Neural cell (in vitro differentiated cells): ENCODE measurements at regions not wholly inside any gene's neighbourhood (a gene's known extent, or its start where the extent isn't known, plus 50 kb on each side); places are given as distances from the start of the nearest gene placed in this dataset.

Source experiments
- H2AFZ ChIP-seq: fragments of 200-600, 300-800 bp; sonication (generic), shearing (Covaris generic); 2 replicates; pipeline ENCODE4 v1.6.0; 2014; ENCODE audit warnings: low read depth, mild to moderate bottlenecking, antibody characterized with exemption, low read length, moderate library complexity
- H3F3A ChIP-seq: fragments of 200-600 bp; shearing (Covaris generic); 2 replicates; pipeline ENCODE4 v1.6.1; 2016; ENCODE audit warnings: mild to moderate bottlenecking, moderate library complexity, mixed read lengths, antibody characterized with exemption, low read length; ENCODE audit not compliant: insufficient read depth, poor library complexity, severe bottlenecking
- H3K27ac ChIP-seq: fragments of 200-600, 300-800 bp; sonication (generic), shearing (Covaris generic); 2 replicates; pipeline ENCODE4 v1.5.1; 2014; ENCODE audit warnings: mild to moderate bottlenecking, low read length, moderate library complexity
- H3K27me3 ChIP-seq: fragments of 300-800, 200-600 bp; sonication (generic), shearing (Covaris generic); 2 replicates; pipeline ENCODE4 v1.6.0; 2014; ENCODE audit warnings: mild to moderate bottlenecking, low read depth, low read length, moderate library complexity; ENCODE audit not compliant: insufficient read depth
- H3K36me3 ChIP-seq: fragments of 300-800, 200-600 bp; sonication (generic), shearing (Covaris generic); 2 replicates; pipeline ENCODE4 v1.5.1; 2014; ENCODE audit warnings: mild to moderate bottlenecking, antibody characterized with exemption, low read length, moderate library complexity; ENCODE audit not compliant: insufficient read depth
- H3K4me2 ChIP-seq: fragments of 300-800, 200-600 bp; sonication (generic), shearing (Covaris generic); 2 replicates; pipeline ENCODE4 v1.6.0; 2014; ENCODE audit warnings: mild to moderate bottlenecking, low read length
- H3K4me3 ChIP-seq: fragments of 300-800, 200-600 bp; sonication (generic), shearing (Covaris generic); 2 replicates; pipeline ENCODE4 v1.5.1; 2014; ENCODE audit warnings: mild to moderate bottlenecking, low read length, moderate library complexity
- H3K79me2 ChIP-seq: fragments of 200-600 bp; shearing (Covaris generic); replicated peaks from 2 replicates; pipeline ENCODE4 v1.6.0; 2014; ENCODE audit warnings: mild to moderate bottlenecking, low read length, moderate library complexity; ENCODE audit not compliant: insufficient read depth
- H3K9ac ChIP-seq: fragments of 300-800, 200-600 bp; sonication (generic), shearing (Covaris generic); 2 replicates; pipeline ENCODE4 v1.6.1; 2016; ENCODE audit warnings: mild to moderate bottlenecking, low read length, mixed read lengths
- H3K9me2 ChIP-seq: fragments of 200-600 bp; shearing (Covaris generic); 2 replicates; pipeline ENCODE4 v1.6.1; 2016; ENCODE audit warnings: mild to moderate bottlenecking, low read length, mixed read lengths; ENCODE audit not compliant: insufficient read depth
- H3K9me3 ChIP-seq: fragments of 200-600, 300-800 bp; sonication (generic), shearing (Covaris generic); 2 replicates; pipeline ENCODE4 v1.6.1; 2016; ENCODE audit warnings: mild to moderate bottlenecking, mixed run types, low read length, moderate library complexity, mixed read lengths
- H4K20me1 ChIP-seq: fragments of 200-600 bp; shearing (Covaris generic); 2 replicates; pipeline ENCODE4 v1.6.1; 2016; ENCODE audit warnings: mild to moderate bottlenecking, mixed run types; ENCODE audit not compliant: insufficient read depth
- CTCF ChIP-seq: fragments of 450-650 bp; IDR thresholded peaks from 2 replicates; pipeline ENCODE4 v1.5.1; 2014; ENCODE audit warnings: antibody characterized with exemption, mild to moderate bottlenecking, moderate library complexity; ENCODE audit not compliant: poor library complexity, severe bottlenecking
- EP300 ChIP-seq: fragments of 450-650 bp; conservative IDR thresholded peaks from 2 replicates; pipeline ENCODE4 v1.6.1; 2014; ENCODE audit warnings: antibody characterized with exemption, mild to moderate bottlenecking, moderate library complexity; ENCODE audit not compliant: poor library complexity, severe bottlenecking
- EZH2 ChIP-seq: fragments of 200-600, 300-800 bp; shearing (Covaris generic), sonication (generic); IDR thresholded peaks from 2 replicates; pipeline ENCODE4 v1.6.1; 2014; ENCODE audit warnings: antibody characterized with exemption, low read length, borderline replicate concordance, mild to moderate bottlenecking; ENCODE audit not compliant: insufficient read depth, poor library complexity, severe bottlenecking
- MXI1 ChIP-seq: fragments of 450-650 bp; conservative IDR thresholded peaks from 2 replicates; pipeline ENCODE4 v1.6.1; 2014; ENCODE audit warnings: antibody characterized with exemption, mild to moderate bottlenecking; ENCODE audit not compliant: poor library complexity, severe bottlenecking
- POLR2AphosphoS5 ChIP-seq: IDR thresholded peaks from 2 replicates; pipeline ENCODE4 v1.6.1; 2012
- RAD21 ChIP-seq: fragments of 450-650 bp; conservative IDR thresholded peaks from 2 replicates; pipeline ENCODE4 v1.6.1; 2014; ENCODE audit warnings: antibody characterized with exemption, mild to moderate bottlenecking, moderate library complexity
- REST ChIP-seq: IDR thresholded peaks from 2 replicates; pipeline ENCODE4 v1.6.1; 2012; ENCODE audit warnings: borderline replicate concordance
- SMC3 ChIP-seq: fragments of 450-650 bp; conservative IDR thresholded peaks from 2 replicates; pipeline ENCODE4 v1.6.1; 2014; ENCODE audit warnings: antibody characterized with exemption, mild to moderate bottlenecking, moderate library complexity; ENCODE audit not compliant: poor library complexity
- TAF1 ChIP-seq: IDR thresholded peaks from 2 replicates; pipeline ENCODE4 v1.6.1; 2012; ENCODE audit warnings: low read depth

- Histone ChIP-seq H3K27ac (no peak overlapping the region), H3K36me3 (no peaks in the 10 kb centered on the region), H3K9ac (no peak overlapping the region), H3K9me3 (no peaks in the 10 kb centered on the region), H3K4me3 (no peak overlapping the region), H3K27me3 (no peaks in the 10 kb centered on the region), H3F3A (no peaks in the 10 kb centered on the region), H3K4me2 (no peak overlapping the region), H2AFZ (no peak overlapping the region), H3K79me2 (no peaks in the 10 kb centered on the region), H3K9me2 (no peaks in the 10 kb centered on the region), H4K20me1 (no peaks in the 10 kb centered on the region)
- TF ChIP-seq MXI1 (no peak), TAF1 (no peak), REST (no peak), EP300 (no peak)
These were observed 129.5 kb upstream of the MRPS30 start for GRCh38 chr5:44679214-44679613.

- no peak overlapping the region for H2AFZ ChIP-seq
- no peak overlapping the region for H3K4me3 ChIP-seq
- no peaks in the 10 kb centered on the region for H3K27me3 ChIP-seq
- no peak overlapping the region for H3K9ac ChIP-seq
- no peaks in the 10 kb centered on the region for H4K20me1 ChIP-seq
- H3F3A ChIP-seq = no peaks in the 10 kb centered on the region
- no peak for TF ChIP-seq REST
- no peak for TF ChIP-seq SMC3
- no peak for TF ChIP-seq POLR2AphosphoS5
- TF ChIP-seq CTCF = no peak
- no peak for TF ChIP-seq TAF1
- no peak for TF ChIP-seq EZH2
- TF ChIP-seq EP300 = no peak
- no peak for TF ChIP-seq MXI1
- no peak for TF ChIP-seq RAD21
- H3K36me3 ChIP-seq = no peaks in the 10 kb centered on the region
- H3K4me2 ChIP-seq = no peak overlapping the region
- no peaks in the 10 kb centered on the region for H3K9me3 ChIP-seq
- no peaks in the 10 kb centered on the region for H3K9me2 ChIP-seq
- H3K27ac ChIP-seq = no peak overlapping the region
- H3K79me2 ChIP-seq = no peaks in the 10 kb centered on the region
These were observed 133.5 kb upstream of the MRPS30 start for GRCh38 chr5:44675296-44675695.
